K562 (cell line): ENCODE measurements at regions not wholly inside any gene's neighbourhood (a gene's known extent, or its start where the extent isn't known, plus 50 kb on each side); places are given as distances from the start of the nearest gene placed in this dataset.

Source experiments
- ATAC-seq: fragments of 200-7000 bp; cut with Tn5 transposase; 3 replicates; pipeline ENCODE4 v1.9.1; 2020; ENCODE audit warnings: moderate library complexity
- BruUV-seq: library from RNA; stranded (reverse); fragments of 400-500 nt; replicated peaks from 2 replicates; lab custom pipeline; 2021; lab: Mats Ljungman, UMichigan
- CTCF ChIA-PET: fragments of 300-600 bp; formaldehyde crosslinking; extraction: SDS; loops from one replicate; lab custom pipeline; 2021; ENCODE audit warnings: low intra/inter-chr PET ratio; lab: Yijun Ruan, JAX
- POLR2A ChIA-PET: fragments of 300-600, 350-650 bp; sonication (Branson Sonifier 250); formaldehyde crosslinking; extraction: SDS; loops from one replicate; lab custom pipeline; 2021; ENCODE audit warnings: antibody characterized with exemption, inconsistent platforms; lab: Yijun Ruan, JAX
- DNase-seq, 4 experiments: peaks; one replicate each; pipeline versions ENCODE4 v3.0.0 to v3.0.0-alpha.2; 2011 to 2018; ENCODE audit warnings: low spot score in 3 of 4, mixed read lengths in 3 of 4; ENCODE audit errors: extremely low read depth in 1 of 4
- FAIRE-seq: peaks from 2 replicates; lab custom pipeline; 2011; peaks lifted over from hg19 to GRCh38; lab: Jason Lieb, UNC
- H2AFZ ChIP-seq: 2 replicates; pipeline ENCODE4 v1.6.0; 2011; ENCODE audit warnings: low read depth, low read length, control low read depth, inconsistent platforms
- H3K27ac ChIP-seq: fragments of 200-600 bp; 3 replicates; pipeline ENCODE4 v1.8.0; 2011; ENCODE audit warnings: low read depth, mild to moderate bottlenecking, control low read depth, inconsistent platforms, low read length, moderate library complexity, mixed read lengths; ENCODE audit errors: extremely low read depth
- H3K27me3 ChIP-seq, 2 experiments: fragments of 300-600 bp in 1 of 2; 2 replicates in 1 of 2; 3 replicates in 1 of 2; pipeline versions ENCODE4 v1.6.0 to v1.8.0; 2011; ENCODE audit warnings: inconsistent platforms in 2 of 2, low read length in 2 of 2, mild to moderate bottlenecking in 1 of 2, mixed read lengths in 1 of 2, moderate library complexity in 1 of 2; ENCODE audit not compliant: control insufficient read depth in 2 of 2, insufficient read depth in 2 of 2
- H3K36me3 ChIP-seq: fragments of 300-600 bp; 3 replicates; pipeline ENCODE4 v1.8.0; 2011; ENCODE audit warnings: mild to moderate bottlenecking, low read length, inconsistent platforms; ENCODE audit not compliant: control insufficient read depth, insufficient read depth
- H3K4me1 ChIP-seq, 2 experiments: fragments of 200-600 bp in 1 of 2; replicated peaks in 1 of 2; 2 replicates in 1 of 2; 3 replicates in 1 of 2; pipeline versions ENCODE4 v1.5.1 to v1.8.0; 2011; ENCODE audit warnings: inconsistent platforms in 2 of 2, low read length in 2 of 2, mild to moderate bottlenecking in 1 of 2, mixed read lengths in 1 of 2, moderate library complexity in 1 of 2; ENCODE audit not compliant: control insufficient read depth in 2 of 2, insufficient read depth in 2 of 2
- H3K4me2 ChIP-seq: 2 replicates; pipeline ENCODE4 v1.6.1; 2011; ENCODE audit warnings: low read length, control low read depth, inconsistent platforms, mixed read lengths; ENCODE audit not compliant: insufficient read depth
- H3K4me3 ChIP-seq: fragments of 200-600 bp; sonication (generic), shearing (Covaris generic); 2 replicates; pipeline ENCODE4 v1.5.1; 2016; ENCODE audit warnings: control low read depth, inconsistent platforms
- H3K79me2 ChIP-seq: fragments of 200-600 bp; 3 replicates; pipeline ENCODE4 v1.8.0; 2011; ENCODE audit warnings: low read length, inconsistent platforms; ENCODE audit not compliant: control insufficient read depth, insufficient read depth
- H3K9ac ChIP-seq, 2 experiments: 2 replicates each; pipeline versions ENCODE4 v1.6.0 to v1.6.1; 2011; ENCODE audit warnings: low read depth in 2 of 2, low read length in 2 of 2, control low read depth in 1 of 2, inconsistent platforms in 1 of 2, mild to moderate bottlenecking in 1 of 2, mixed read lengths in 1 of 2; ENCODE audit not compliant: insufficient read depth in 1 of 2
- H3K9me1 ChIP-seq: one replicate; pipeline ENCODE4 v1.6.0; 2011; ENCODE audit warnings: inconsistent platforms, mild to moderate bottlenecking, low read length, moderate library complexity; ENCODE audit not compliant: control insufficient read depth, insufficient read depth
- H3K9me3 ChIP-seq: replicated peaks from 2 replicates; pipeline ENCODE4 v1.5.1; 2011; ENCODE audit warnings: low read depth, low read length, inconsistent platforms; ENCODE audit not compliant: control insufficient read depth, insufficient read depth
- H4K20me1 ChIP-seq: replicated peaks from 2 replicates; pipeline ENCODE4 v1.6.1; 2011; ENCODE audit warnings: low read length, inconsistent platforms, mixed read lengths; ENCODE audit not compliant: control insufficient read depth, insufficient read depth
- CBX5 ChIP-seq: IDR thresholded peaks from 2 replicates; pipeline ENCODE4 v1.6.1; 2014; ENCODE audit warnings: low read depth, borderline replicate concordance
- CCAR2 ChIP-seq: fragments of 200-400 bp; formaldehyde crosslinking; IDR thresholded peaks from 2 replicates; pipeline ENCODE4 v1.6.1; 2017; ENCODE audit warnings: mild to moderate bottlenecking, low read depth, low read length
- CREM ChIP-seq: IDR thresholded peaks from 2 replicates; pipeline ENCODE4 v1.6.1; 2014; ENCODE audit warnings: antibody characterized with exemption, low read depth
- CTBP1 ChIP-seq: fragments of 450-650 bp; IDR thresholded peaks from 2 replicates; pipeline ENCODE4 v1.6.1; 2016; ENCODE audit warnings: borderline replicate concordance
- ELK1 ChIP-seq: sonication (generic); formaldehyde crosslinking; IDR thresholded peaks from 2 replicates; pipeline ENCODE4 v1.8.1; 2022; ENCODE audit warnings: missing genetic modification reagents
- HBP1 ChIP-seq: fragments of 450-650 bp; formaldehyde crosslinking; IDR thresholded peaks from 2 replicates; pipeline ENCODE4 v1.4.0; 2022; ENCODE audit warnings: missing genetic modification characterization
- KLF1 ChIP-seq: fragments of 450-650 bp; IDR thresholded peaks from 2 replicates; pipeline ENCODE4 v1.6.1; 2016; ENCODE audit warnings: missing genetic modification characterization, missing compliant biosample characterization
- MYC ChIP-seq, 2 experiments: fragments of 250-450 bp in 1 of 2; sonication (Bioruptor Pico) in 1 of 2; IDR thresholded peaks; 2 replicates each; pipeline versions ENCODE4 v1.5.1 to v1.6.1; 2012 to 2021; ENCODE audit warnings: low read depth in 2 of 2, borderline replicate concordance in 1 of 2, improper control_type of control experiment in 1 of 2, low read length in 1 of 2, mild to moderate bottlenecking in 1 of 2, moderate library complexity in 1 of 2
- NCOR1 ChIP-seq: fragments of 450-650 bp; IDR thresholded peaks from 2 replicates; pipeline ENCODE4 v1.6.1; 2016; ENCODE audit warnings: mild to moderate bottlenecking, moderate library complexity
- OTX1 ChIP-seq: fragments of 450-650 bp; formaldehyde crosslinking; IDR thresholded peaks from 2 replicates; pipeline ENCODE4 v1.4.0; 2022; ENCODE audit warnings: mild to moderate bottlenecking
- RBM22 ChIP-seq: fragments of 200-400 bp; formaldehyde crosslinking; IDR thresholded peaks from 2 replicates; pipeline ENCODE4 v1.6.1; 2018; ENCODE audit warnings: low read length, low read depth; ENCODE audit not compliant: poor library complexity, severe bottlenecking
- RNF2 ChIP-seq: sonication (generic); IDR thresholded peaks from 2 replicates; pipeline ENCODE4 v1.6.1; 2016
- SMARCA4 ChIP-seq: fragments of 450-650 bp; IDR thresholded peaks from 2 replicates; pipeline ENCODE4 v1.6.1; 2016
- SREBF1 ChIP-seq: fragments of 150-350 bp; IDR thresholded peaks from 2 replicates; pipeline ENCODE4 v1.6.1; 2014; ENCODE audit warnings: antibody characterized with exemption, low read depth, low read length, borderline replicate concordance
- TRIM28 ChIP-seq: fragments of 450-650 bp; IDR thresholded peaks from 2 replicates; pipeline ENCODE4 v1.6.1; 2017
- XRCC3 ChIP-seq: fragments of 450-650 bp; IDR thresholded peaks from 2 replicates; pipeline ENCODE4 v1.6.1; 2017; ENCODE audit warnings: mild to moderate bottlenecking, moderate library complexity
- ZBTB1 ChIP-seq: sonication (generic); formaldehyde crosslinking; IDR thresholded peaks from 2 replicates; pipeline ENCODE4 v1.8.1; 2023; ENCODE audit warnings: missing genetic modification reagents, low read depth, mild to moderate bottlenecking, borderline replicate concordance
- ZNF133 ChIP-seq: fragments of 250-450 bp; sonication (Bioruptor Pico); IDR thresholded peaks from 2 replicates; pipeline ENCODE4 v1.4.0; 2020; ENCODE audit warnings: mild to moderate bottlenecking
- WGBS: fragments of 100-300 bp; shearing (Covaris generic); methylation state at CpG from one replicate; pipeline ENCODE4 v1.1.6; 2016; ENCODE audit warnings: low coverage, mixed read lengths; ENCODE audit not compliant: insufficient coverage; ENCODE audit errors: missing lambda C conversion rate; 5-methylcytosine and 5-hydroxymethylcytosine counted together
- in situ Hi-C: fragments of 300-500 bp; cut with MboI; formaldehyde crosslinking; loops from 4 replicates; pipeline ENCODE4 v1.15.0; 2018; ENCODE audit warnings: inconsistent platforms, mixed read lengths
- intact Hi-C: fragments of 100-400 bp; cut with micrococcal nuclease; formaldehyde crosslinking; loops from 2 replicates; pipeline ENCODE4 v1.14.2; 2022

- Histone ChIP-seq H3K4me3 (no peak overlapping the region), H2AFZ (no peak overlapping the region), H3K4me1 (peaks cover 0 to 5% of the 10 kb centered on the region in 2 experiments; a peak in 2 of 5 replicates), H3K4me2 (no peak overlapping the region), H3K27ac (no peak overlapping the region), H4K20me1 (no peaks in the 10 kb centered on the region), H3K9me3 (no peaks in the 10 kb centered on the region), H3K79me2 (no peaks in the 10 kb centered on the region), H3K27me3 (peaks cover 0 to 12% of the 10 kb centered on the region in 2 experiments; a peak in 1 of 5 replicates), H3K9ac (no peak overlapping the region), H3K36me3 (no peaks in the 10 kb centered on the region), H3K9me1 (no peaks in the 10 kb centered on the region)
- no TSS peak for BruUV-seq
- DNase-seq, result no peak
- FAIRE-seq, result no peak
- CTCF ChIA-PET, result no interaction called here
- WGBS, result 3% methylated on average over 6 of the region's 8 CpGs
- ATAC-seq, result no peak
- in situ Hi-C loops (no loop called here), intact Hi-C loops (no loop called here)
- POLR2A ChIA-PET, result no interaction called here
- TF ChIP-seq ZBTB1 (CRISPR knock-in tag) (no peak), CBX5 (no peak), CREM (no peak)
- TF ChIP-seq, all 486 proteins: peak for 0
Observed at GRCh38 chr13:111906306-111906705, 160.6 kb upstream of the SOX1 start.

- ChIA-PET CTCF (no interaction called here), POLR2A (no interaction called here)
- Histone ChIP-seq H3K9me1 (no peaks in the 10 kb centered on the region), H4K20me1 (no peaks in the 10 kb centered on the region), H3K4me3 (no peak overlapping the region), H3K27ac (no peak overlapping the region), H3K27me3 (peaks cover 0 to 12% of the 10 kb centered on the region in 2 experiments; a peak in 1 of 5 replicates), H3K79me2 (no peaks in the 10 kb centered on the region), H3K9me3 (no peaks in the 10 kb centered on the region), H3K36me3 (no peaks in the 10 kb centered on the region), H3K9ac (no peak overlapping the region), H3K4me2 (no peak overlapping the region), H3K4me1 (peaks cover 0 to 5% of the 10 kb centered on the region in 2 experiments; a peak in 2 of 5 replicates), H2AFZ (no peak overlapping the region)
- FAIRE-seq (no peak), ATAC-seq (no peak), DNase-seq (no peak)
- intact Hi-C loops (no loop called here), in situ Hi-C loops (no loop called here)
- WGBS, result 2% methylated on average over 6 of the region's 9 CpGs
- no TSS peak for BruUV-seq
- no peak for TF ChIP-seq RNF2
- no peak for TF ChIP-seq NCOR1
- TF ChIP-seq HBP1, result no peak
- no peak for TF ChIP-seq KLF1 (tag)
- no peak for TF ChIP-seq SMARCA4
- TF ChIP-seq XRCC3, result no peak
- no peak for TF ChIP-seq ZNF133 (CRISPR knock-in tag)
- no peak for TF ChIP-seq OTX1 (CRISPR knock-in tag)
- TF ChIP-seq RBM22, result no peak
- TF ChIP-seq TRIM28, result no peak
- TF ChIP-seq CTBP1, result no peak
- TF ChIP-seq CCAR2, result no peak
- no peak for TF ChIP-seq MYC (IDR thresholded peaks at IDR 0.05; ENCODE audit: low read depth, low read length)
- no peak for TF ChIP-seq MYC (CRISPR knock-in tag; IDR thresholded peaks at IDR 0.05; ENCODE audit: borderline replicate concordance, low read depth)
- TF ChIP-seq SREBF1, result no peak
- TF ChIP-seq ELK1 (CRISPR knock-in tag), result no peak
Observed at GRCh38 chr13:111906816-111907215, 160.1 kb upstream of the SOX1 start.
